Common myeloid progenitor, CD34-positive (primary cell): ENCODE measurements at regions not wholly inside any gene's neighbourhood (a gene's known extent, or its start where the extent isn't known, plus 50 kb on each side); places are given as distances from the start of the nearest gene placed in this dataset.

Experiments used
- CTCF ChIA-PET: fragments of 350-600 bp; sonication (Branson Sonifier 250); formaldehyde crosslinking; loops from one replicate; lab custom pipeline; 2021; ENCODE audit warnings: antibody characterized with exemption; lab: Charles Lee
- POLR2A ChIA-PET: fragments of 350-600 bp; sonication (Branson Sonifier 250); formaldehyde crosslinking; loops from one replicate; lab custom pipeline; 2021; ENCODE audit warnings: antibody characterized with exemption; lab: Charles Lee
- DNase-seq, 3 donors: peaks; one replicate each; pipeline versions ENCODE4 v3.0.0 to v3.0.0-alpha.2; 2013
- H3K27ac ChIP-seq, 2 experiments: 1 replicate in 1 of 2; 2 replicates in 1 of 2; pipeline ENCODE4 v1.7.0; 2013; ENCODE audit warnings: inconsistent platforms in 2 of 2, low read length in 2 of 2, mild to moderate bottlenecking in 2 of 2, low read depth in 1 of 2, moderate library complexity in 1 of 2; ENCODE audit not compliant: severe bottlenecking in 2 of 2, insufficient read depth in 1 of 2, poor library complexity in 1 of 2
- H3K27me3 ChIP-seq, 5 experiments: replicated peaks in 2 of 5; 1 replicate in 3 of 5; 2 replicates in 2 of 5; pipeline versions ENCODE4 v1.6.1 to v1.7.0; 2013; ENCODE audit warnings: low read length in 4 of 5, mild to moderate bottlenecking in 2 of 5, moderate library complexity in 2 of 5, inconsistent platforms in 1 of 5; ENCODE audit not compliant: insufficient read depth in 5 of 5, control insufficient read depth in 4 of 5
- H3K36me3 ChIP-seq, 4 experiments: 1 replicate in 2 of 4; 2 replicates in 2 of 4; pipeline versions ENCODE4 v1.6.1 to v1.7.0; 2013; ENCODE audit warnings: low read length in 3 of 4, control low read depth in 1 of 4, mild to moderate bottlenecking in 1 of 4; ENCODE audit not compliant: control insufficient read depth in 4 of 4, insufficient read depth in 4 of 4
- H3K4me1 ChIP-seq, 4 experiments: 1 replicate in 3 of 4; 2 replicates in 1 of 4; pipeline versions ENCODE4 v1.6.1 to v1.7.1; 2013; ENCODE audit warnings: low read length in 3 of 4, mild to moderate bottlenecking in 3 of 4, control low read depth in 1 of 4, inconsistent platforms in 1 of 4, moderate library complexity in 1 of 4; ENCODE audit not compliant: control insufficient read depth in 4 of 4, insufficient read depth in 4 of 4; ENCODE audit errors: control extremely low read depth in 1 of 4
- H3K4me3 ChIP-seq, 7 experiments: 1 replicate in 4 of 7; 2 replicates in 3 of 7; pipeline versions ENCODE4 v1.5.1 to v1.7.0; 2013; ENCODE audit warnings: mild to moderate bottlenecking in 7 of 7, low read length in 6 of 7, moderate library complexity in 6 of 7, inconsistent platforms in 2 of 7, low read depth in 2 of 7, control low read depth in 1 of 7; ENCODE audit not compliant: insufficient read depth in 4 of 7, control insufficient read depth in 1 of 7; ENCODE audit errors: extremely low read depth in 1 of 7
- H3K9me3 ChIP-seq, 5 experiments: 1 replicate in 4 of 5; 2 replicates in 1 of 5; pipeline versions ENCODE4 v1.6.1 to v1.7.1; 2013; ENCODE audit warnings: low read length in 4 of 5, mild to moderate bottlenecking in 2 of 5, inconsistent platforms in 1 of 5, low read depth in 1 of 5, moderate library complexity in 1 of 5; ENCODE audit not compliant: control insufficient read depth in 4 of 5, insufficient read depth in 2 of 5; ENCODE audit errors: control extremely low read depth in 1 of 5
- WGBS: methylation state at CpG from one replicate; pipeline ENCODE4 v1.1.5; 2013; ENCODE audit not compliant: insufficient coverage; 5-methylcytosine and 5-hydroxymethylcytosine counted together

- no peak overlapping the region for H3K27ac ChIP-seq
- no CpG with 5 or more reads among the region's 2 CpGs for WGBS
- CTCF ChIA-PET: no interaction called here
Observed at GRCh38 chr6:132065556-132065955, 114.4 kb upstream of the CCN2 start.

GRCh38 chr6:132063738-132064137, 112.6 kb upstream of the CCN2 start:
- Histone ChIP-seq H3K9me3 (no peaks in the 10 kb centered on the region), H3K27me3 (no peaks in the 10 kb centered on the region), H3K27ac (no peak overlapping the region), H3K36me3 (no peaks in the 10 kb centered on the region), H3K4me1 (no peaks in the 10 kb centered on the region), H3K4me3 (no peak overlapping the region)
- no peak for DNase-seq
- ChIA-PET POLR2A (no interaction called here), CTCF (no interaction called here)
- 94% methylated on average over 2 of the region's 2 CpGs for WGBS

More at GRCh38 chr6:132065556-132065955, 114.4 kb upstream of the CCN2 start:
- Histone ChIP-seq H3K4me3 (no peak overlapping the region), H3K9me3 (no peaks in the 10 kb centered on the region), H3K27me3 (no peaks in the 10 kb centered on the region), H3K4me1 (no peaks in the 10 kb centered on the region), H3K36me3 (no peaks in the 10 kb centered on the region)
- DNase-seq: no peak
- POLR2A ChIA-PET: no interaction called here

GRCh38 chr6:132063204-132063603, 112.0 kb upstream of the CCN2 start:
- WGBS: 90% methylated on average over 1 of the region's 5 CpGs
- no peaks in the 10 kb centered on the region for H3K27me3 ChIP-seq
- H3K4me1 ChIP-seq: no peaks in the 10 kb centered on the region
- no peaks in the 10 kb centered on the region for H3K36me3 ChIP-seq
- peak in 1 of 3 donors; percentile 1 for DNase-seq
- POLR2A ChIA-PET: no interaction called here
- no peak overlapping the region for H3K4me3 ChIP-seq
- CTCF ChIA-PET: no interaction called here
- no peaks in the 10 kb centered on the region for H3K9me3 ChIP-seq
- no peak overlapping the region for H3K27ac ChIP-seq

- Histone ChIP-seq H3K27me3 (no peaks in the 10 kb centered on the region), H3K4me1 (no peaks in the 10 kb centered on the region), H3K36me3 (no peaks in the 10 kb centered on the region), H3K27ac (no peak overlapping the region), H3K4me3 (no peak overlapping the region), H3K9me3 (no peaks in the 10 kb centered on the region)
- WGBS: 94% methylated on average over 2 of the region's 3 CpGs
- DNase-seq: no peak
- POLR2A ChIA-PET: no interaction called here
- CTCF ChIA-PET: no interaction called here
Observed at GRCh38 chr6:132062626-132063025, 111.5 kb upstream of the CCN2 start.

GRCh38 chr6:132061381-132061780, 110.2 kb upstream of the CCN2 start:
- H3K4me1 ChIP-seq: no peaks in the 10 kb centered on the region
- H3K27me3 ChIP-seq: no peaks in the 10 kb centered on the region
- no peak overlapping the region for H3K4me3 ChIP-seq
- H3K9me3 ChIP-seq: peaks cover 0 to 5% (median 2%) of the 10 kb centered on the region in 5 experiments
- POLR2A ChIA-PET: no interaction called here
- DNase-seq: no peak
- no peak overlapping the region for H3K27ac ChIP-seq
- WGBS: no CpG with 5 or more reads among the region's 1 CpG
- CTCF ChIA-PET: no interaction called here
- H3K36me3 ChIP-seq: no peaks in the 10 kb centered on the region

GRCh38 chr6:132060591-132060990, 109.4 kb upstream of the CCN2 start:
- ChIA-PET POLR2A (no interaction called here), CTCF (no interaction called here)
- H3K36me3 ChIP-seq: no peaks in the 10 kb centered on the region
- H3K4me3 ChIP-seq: no peak overlapping the region
- H3K27ac ChIP-seq: no peak overlapping the region
- no peaks in the 10 kb centered on the region for H3K27me3 ChIP-seq
- H3K9me3 ChIP-seq: peaks cover 0 to 5% (median 3%) of the 10 kb centered on the region in 5 experiments
- H3K4me1 ChIP-seq: no peaks in the 10 kb centered on the region
- DNase-seq: no peak
- 96% methylated on average over 3 of the region's 4 CpGs for WGBS

- no peak for DNase-seq
- H3K9me3 ChIP-seq: peaks cover 0 to 8% (median 3%) of the 10 kb centered on the region in 5 experiments
- no peak overlapping the region for H3K27ac ChIP-seq
- H3K4me3 ChIP-seq: no peak overlapping the region
- H3K27me3 ChIP-seq: no peaks in the 10 kb centered on the region
- POLR2A ChIA-PET: no interaction called here
- CTCF ChIA-PET: no interaction called here
- no peaks in the 10 kb centered on the region for H3K36me3 ChIP-seq
- H3K4me1 ChIP-seq: no peaks in the 10 kb centered on the region
- 90% methylated on average over 1 of the region's 2 CpGs for WGBS
Observed at GRCh38 chr6:132058975-132059374, 107.8 kb upstream of the CCN2 start.
